Fibroblast of villous mesenchyme (primary cell): ENCODE measurements at regions not wholly inside any gene's neighbourhood (a gene's known extent, or its start where the extent isn't known, plus 50 kb on each side); places are given as distances from the start of the nearest gene placed in this dataset.

Source experiments
- DNase-seq: peaks from one replicate; pipeline ENCODE4 v3.0.0-alpha.2; 2010; ENCODE audit warnings: low read depth
- H3K4me3 ChIP-seq: 2 replicates; pipeline ENCODE4 v1.5.1; 2011; ENCODE audit warnings: low read depth, mild to moderate bottlenecking, low read length
- CTCF ChIP-seq: IDR thresholded peaks from 2 replicates; pipeline ENCODE4 v1.5.1; 2012; ENCODE audit warnings: low read depth, mild to moderate bottlenecking, low read length; ENCODE audit not compliant: insufficient read depth

- DNase-seq = no peak
- TF ChIP-seq CTCF = no peak
- no peak overlapping the region for H3K4me3 ChIP-seq
Observed at GRCh38 chr7:50872437-50872836, 89.7 kb upstream of the GRB10 start.

- no peak for TF ChIP-seq CTCF
- peak; percentile 52 for DNase-seq
- H3K4me3 ChIP-seq = no peak overlapping the region
Observed at GRCh38 chr7:50869108-50869725, 86.5 kb upstream of the GRB10 start.

DNA sequence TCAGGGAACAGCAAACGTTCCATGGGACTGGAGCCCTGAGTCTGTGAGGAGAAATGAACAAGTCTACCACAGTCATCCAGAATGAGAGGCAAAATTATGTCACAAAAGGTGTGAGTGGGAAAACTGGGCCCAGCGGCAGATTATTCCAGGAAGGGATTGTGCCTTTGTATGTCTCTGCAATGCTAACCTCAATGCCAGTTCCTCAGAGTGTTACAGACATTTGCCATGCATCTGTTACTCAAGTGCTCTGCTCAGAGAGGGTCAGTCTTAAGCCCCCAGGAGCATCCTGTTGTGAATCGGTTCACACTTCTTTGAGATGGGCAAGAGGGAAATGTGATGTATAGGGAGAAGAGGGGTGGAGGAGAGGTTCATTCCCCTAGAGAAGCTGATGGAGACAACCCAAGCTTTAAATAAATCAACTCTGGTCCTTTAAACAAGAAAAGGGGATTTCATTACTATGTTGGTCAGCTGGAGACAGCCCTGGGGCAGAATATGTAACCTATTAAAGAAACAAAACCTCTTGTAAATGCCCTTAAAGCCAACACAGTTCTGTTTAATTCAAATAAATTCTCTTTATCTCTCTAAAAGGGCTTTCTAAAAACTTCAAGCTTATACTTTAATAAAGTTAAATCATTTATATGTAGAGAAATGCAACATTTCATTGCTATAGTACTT lies 85.9 kb upstream of the GRB10 start:
- DNase-seq = no peak
- H3K4me3 ChIP-seq = no peak overlapping the region
- TF ChIP-seq CTCF = no peak

- H3K4me3 ChIP-seq = no peak overlapping the region
- DNase-seq = no peak
- TF ChIP-seq CTCF = no peak
Observed at GRCh38 chr7:50867034-50867356, 84.3 kb upstream of the GRB10 start.

GRCh38 chr7:50866343-50867033 lies 83.8 kb upstream of the GRB10 start:
- H3K4me3 ChIP-seq = no peak overlapping the region
- no peak for TF ChIP-seq CTCF
- DNase-seq = no peak

DNA sequence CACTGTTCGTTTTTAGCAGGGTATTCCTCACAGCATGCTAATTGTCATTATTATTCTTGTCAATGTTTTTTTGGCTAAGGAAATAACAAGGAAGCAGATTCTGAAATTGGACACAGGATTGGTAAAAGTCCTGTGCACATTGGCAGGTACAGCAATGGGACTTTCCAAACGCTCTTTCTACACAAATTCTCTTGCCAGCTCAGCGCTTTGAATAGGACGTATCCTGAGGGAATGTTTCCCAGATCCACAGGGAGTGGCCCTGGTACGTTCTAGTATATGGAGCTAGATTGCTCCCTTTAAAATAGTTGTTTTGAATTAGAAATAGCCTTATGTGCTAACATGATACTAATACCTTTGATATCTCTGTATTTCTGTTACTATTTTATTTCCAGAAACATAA lies 82.8 kb upstream of the GRB10 start:
- no peak for DNase-seq
- no peak overlapping the region for H3K4me3 ChIP-seq
- no peak for TF ChIP-seq CTCF
